ENCODE measurements at regions not wholly inside any gene's neighbourhood (a gene's known extent, or its start where the extent isn't known, plus 50 kb on each side); places are given as distances from the start of the nearest gene placed in this dataset.

GRCh38 chr12:59020073-59020946, 100.0 kb upstream of the LRIG3 start:
- TF ChIP-seq, protein P1, sequence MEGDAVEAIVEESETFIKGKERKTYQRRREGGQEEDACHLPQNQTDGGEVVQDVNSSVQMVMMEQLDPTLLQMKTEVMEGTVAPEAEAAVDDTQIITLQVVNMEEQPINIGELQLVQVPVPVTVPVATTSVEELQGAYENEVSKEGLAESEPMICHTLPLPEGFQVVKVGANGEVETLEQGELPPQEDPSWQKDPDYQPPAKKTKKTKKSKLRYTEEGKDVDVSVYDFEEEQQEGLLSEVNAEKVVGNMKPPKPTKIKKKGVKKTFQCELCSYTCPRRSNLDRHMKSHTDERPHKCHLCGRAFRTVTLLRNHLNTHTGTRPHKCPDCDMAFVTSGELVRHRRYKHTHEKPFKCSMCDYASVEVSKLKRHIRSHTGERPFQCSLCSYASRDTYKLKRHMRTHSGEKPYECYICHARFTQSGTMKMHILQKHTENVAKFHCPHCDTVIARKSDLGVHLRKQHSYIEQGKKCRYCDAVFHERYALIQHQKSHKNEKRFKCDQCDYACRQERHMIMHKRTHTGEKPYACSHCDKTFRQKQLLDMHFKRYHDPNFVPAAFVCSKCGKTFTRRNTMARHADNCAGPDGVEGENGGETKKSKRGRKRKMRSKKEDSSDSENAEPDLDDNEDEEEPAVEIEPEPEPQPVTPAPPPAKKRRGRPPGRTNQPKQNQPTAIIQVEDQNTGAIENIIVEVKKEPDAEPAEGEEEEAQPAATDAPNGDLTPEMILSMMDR (IDR thresholded peaks at IDR 0.05 in 2 of 3, conservative IDR thresholded peaks at IDR 0.05 in 1 of 3; ENCODE audit: control insufficient read depth in 2 of 3, extremely low read depth in 1 of 3, insufficient read depth in 1 of 3, low read depth in 3 of 3, low read length in 3 of 3) = no peak
- TF ChIP-seq EP300 (IDR thresholded peaks at IDR 0.05; ENCODE audit: borderline replicate concordance in 1 of 2, control insufficient read depth in 1 of 2, low read depth in 2 of 2, low read length in 2 of 2) (no peak), EZH2 (IDR thresholded peaks at IDR 0.05; ENCODE audit: borderline replicate concordance, control insufficient read depth, low read depth, low read length) (no peak), FOXK2 (IDR thresholded peaks at IDR 0.05) (no peak), CHD2 (IDR thresholded peaks at IDR 0.05; ENCODE audit: borderline replicate concordance, low read depth, low read length) (no peak), CREB1 (IDR thresholded peaks at IDR 0.05; ENCODE audit: low read depth) (no peak), TAF1 (IDR thresholded peaks at IDR 0.05; ENCODE audit: borderline replicate concordance, low read depth, low read length) (no peak), PAX5 (IDR thresholded peaks at IDR 0.05; ENCODE audit: borderline replicate concordance, low read depth, low read length) (no peak), ZNF274 (IDR thresholded peaks at IDR 0.05; ENCODE audit: insufficient read depth, insufficient read length) (no peak)
- TF ChIP-seq, protein P2, sequence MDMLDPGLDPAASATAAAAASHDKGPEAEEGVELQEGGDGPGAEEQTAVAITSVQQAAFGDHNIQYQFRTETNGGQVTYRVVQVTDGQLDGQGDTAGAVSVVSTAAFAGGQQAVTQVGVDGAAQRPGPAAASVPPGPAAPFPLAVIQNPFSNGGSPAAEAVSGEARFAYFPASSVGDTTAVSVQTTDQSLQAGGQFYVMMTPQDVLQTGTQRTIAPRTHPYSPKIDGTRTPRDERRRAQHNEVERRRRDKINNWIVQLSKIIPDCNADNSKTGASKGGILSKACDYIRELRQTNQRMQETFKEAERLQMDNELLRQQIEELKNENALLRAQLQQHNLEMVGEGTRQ (IDR thresholded peaks at IDR 0.05; ENCODE audit: borderline replicate concordance, low read depth, low read length) = no peak

All from GM12878 (cell line).